ENCODE measurements at regions not wholly inside any gene's neighbourhood (a gene's known extent, or its start where the extent isn't known, plus 50 kb on each side); places are given as distances from the start of the nearest gene placed in this dataset.

GRCh38 chr2:59066787-59067399 lies 825.8 kb upstream of the FANCL start:
- DNase-seq (ENCODE audit: low read depth in 1 of 2, low spot score in 1 of 2) = no peak
- TF ChIP-seq, protein P1, sequence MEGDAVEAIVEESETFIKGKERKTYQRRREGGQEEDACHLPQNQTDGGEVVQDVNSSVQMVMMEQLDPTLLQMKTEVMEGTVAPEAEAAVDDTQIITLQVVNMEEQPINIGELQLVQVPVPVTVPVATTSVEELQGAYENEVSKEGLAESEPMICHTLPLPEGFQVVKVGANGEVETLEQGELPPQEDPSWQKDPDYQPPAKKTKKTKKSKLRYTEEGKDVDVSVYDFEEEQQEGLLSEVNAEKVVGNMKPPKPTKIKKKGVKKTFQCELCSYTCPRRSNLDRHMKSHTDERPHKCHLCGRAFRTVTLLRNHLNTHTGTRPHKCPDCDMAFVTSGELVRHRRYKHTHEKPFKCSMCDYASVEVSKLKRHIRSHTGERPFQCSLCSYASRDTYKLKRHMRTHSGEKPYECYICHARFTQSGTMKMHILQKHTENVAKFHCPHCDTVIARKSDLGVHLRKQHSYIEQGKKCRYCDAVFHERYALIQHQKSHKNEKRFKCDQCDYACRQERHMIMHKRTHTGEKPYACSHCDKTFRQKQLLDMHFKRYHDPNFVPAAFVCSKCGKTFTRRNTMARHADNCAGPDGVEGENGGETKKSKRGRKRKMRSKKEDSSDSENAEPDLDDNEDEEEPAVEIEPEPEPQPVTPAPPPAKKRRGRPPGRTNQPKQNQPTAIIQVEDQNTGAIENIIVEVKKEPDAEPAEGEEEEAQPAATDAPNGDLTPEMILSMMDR (IDR thresholded peaks at IDR 0.05; ENCODE audit: insufficient read depth, low read length) = no peak
- TF ChIP-seq GABPA (IDR thresholded peaks at IDR 0.05; ENCODE audit: low read depth) (no peak), SPI1 (IDR thresholded peaks at IDR 0.05; ENCODE audit: borderline replicate concordance, low read depth) (no peak), POLR2AphosphoS5 (IDR thresholded peaks at IDR 0.05; ENCODE audit: low read depth) (no peak)
- TF ChIP-seq, protein P2, sequence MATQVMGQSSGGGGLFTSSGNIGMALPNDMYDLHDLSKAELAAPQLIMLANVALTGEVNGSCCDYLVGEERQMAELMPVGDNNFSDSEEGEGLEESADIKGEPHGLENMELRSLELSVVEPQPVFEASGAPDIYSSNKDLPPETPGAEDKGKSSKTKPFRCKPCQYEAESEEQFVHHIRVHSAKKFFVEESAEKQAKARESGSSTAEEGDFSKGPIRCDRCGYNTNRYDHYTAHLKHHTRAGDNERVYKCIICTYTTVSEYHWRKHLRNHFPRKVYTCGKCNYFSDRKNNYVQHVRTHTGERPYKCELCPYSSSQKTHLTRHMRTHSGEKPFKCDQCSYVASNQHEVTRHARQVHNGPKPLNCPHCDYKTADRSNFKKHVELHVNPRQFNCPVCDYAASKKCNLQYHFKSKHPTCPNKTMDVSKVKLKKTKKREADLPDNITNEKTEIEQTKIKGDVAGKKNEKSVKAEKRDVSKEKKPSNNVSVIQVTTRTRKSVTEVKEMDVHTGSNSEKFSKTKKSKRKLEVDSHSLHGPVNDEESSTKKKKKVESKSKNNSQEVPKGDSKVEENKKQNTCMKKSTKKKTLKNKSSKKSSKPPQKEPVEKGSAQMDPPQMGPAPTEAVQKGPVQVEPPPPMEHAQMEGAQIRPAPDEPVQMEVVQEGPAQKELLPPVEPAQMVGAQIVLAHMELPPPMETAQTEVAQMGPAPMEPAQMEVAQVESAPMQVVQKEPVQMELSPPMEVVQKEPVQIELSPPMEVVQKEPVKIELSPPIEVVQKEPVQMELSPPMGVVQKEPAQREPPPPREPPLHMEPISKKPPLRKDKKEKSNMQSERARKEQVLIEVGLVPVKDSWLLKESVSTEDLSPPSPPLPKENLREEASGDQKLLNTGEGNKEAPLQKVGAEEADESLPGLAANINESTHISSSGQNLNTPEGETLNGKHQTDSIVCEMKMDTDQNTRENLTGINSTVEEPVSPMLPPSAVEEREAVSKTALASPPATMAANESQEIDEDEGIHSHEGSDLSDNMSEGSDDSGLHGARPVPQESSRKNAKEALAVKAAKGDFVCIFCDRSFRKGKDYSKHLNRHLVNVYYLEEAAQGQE (IDR thresholded peaks at IDR 0.05; ENCODE audit: insufficient replicate concordance, low read depth) = no peak
- Histone ChIP-seq H3K4me3 (replicated peaks; ENCODE audit: insufficient read depth, low read length) (no peak overlapping the region), H3K27me3 (ENCODE audit: insufficient read depth, poor library complexity, severe bottlenecking) (no peaks in the 10 kb centered on the region), H3K27ac (replicated peaks) (no peak overlapping the region)

DNA sequence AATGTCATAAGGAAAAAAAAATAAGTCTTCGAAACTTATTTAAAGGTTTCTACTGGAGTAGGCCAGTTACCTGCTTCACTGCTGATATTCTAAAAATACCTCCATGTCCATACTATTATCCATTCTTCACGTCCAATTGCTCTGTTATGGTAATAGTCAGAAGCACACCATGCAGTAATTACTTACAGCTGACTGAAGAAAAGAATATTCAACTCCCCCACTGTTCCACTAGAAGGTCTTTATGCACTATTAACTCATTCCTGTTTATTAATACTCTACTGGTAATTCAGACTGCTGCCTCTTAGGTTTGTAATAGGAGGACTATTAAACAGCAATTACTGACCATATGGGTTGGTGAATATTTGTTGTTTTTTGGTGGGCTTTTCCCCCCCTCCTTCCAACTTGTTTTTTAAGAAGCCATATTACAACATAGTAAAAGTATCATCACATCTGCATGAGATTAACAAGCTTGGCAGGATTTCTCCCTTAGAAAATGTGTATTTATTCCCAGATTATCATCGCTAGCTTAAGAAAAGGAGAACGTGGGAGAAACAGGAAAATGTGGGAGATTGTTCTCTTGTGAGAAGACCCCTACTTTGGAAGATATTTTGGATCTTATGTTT lies 806.4 kb upstream of the FANCL start:
- TF ChIP-seq GABPA (IDR thresholded peaks at IDR 0.05; ENCODE audit: low read depth) (no peak), POLR2AphosphoS5 (IDR thresholded peaks at IDR 0.05; ENCODE audit: low read depth) (no peak), SPI1 (IDR thresholded peaks at IDR 0.05; ENCODE audit: borderline replicate concordance, low read depth) (no peak)
- TF ChIP-seq, protein P2 (IDR thresholded peaks at IDR 0.05; ENCODE audit: insufficient replicate concordance, low read depth) = no peak
- TF ChIP-seq, protein P1 (IDR thresholded peaks at IDR 0.05; ENCODE audit: insufficient read depth, low read length) = no peak
- Histone ChIP-seq H3K4me3 (replicated peaks; ENCODE audit: insufficient read depth, low read length) (no peak overlapping the region), H3K27ac (replicated peaks) (no peak overlapping the region), H3K27me3 (ENCODE audit: insufficient read depth, poor library complexity, severe bottlenecking) (no peaks in the 10 kb centered on the region)
- DNase-seq (ENCODE audit: low read depth in 1 of 2, low spot score in 1 of 2) = no peak

- no peak for DNase-seq (ENCODE audit: low read depth in 1 of 2, low spot score in 1 of 2)
- no peaks in the 10 kb centered on the region for H3K27me3 ChIP-seq (ENCODE audit: insufficient read depth, poor library complexity, severe bottlenecking)
- no peak overlapping the region for H3K27ac ChIP-seq (replicated peaks)
- TF ChIP-seq SPI1 (IDR thresholded peaks at IDR 0.05; ENCODE audit: borderline replicate concordance, low read depth) (no peak), POLR2AphosphoS5 (IDR thresholded peaks at IDR 0.05; ENCODE audit: low read depth) (no peak), GABPA (IDR thresholded peaks at IDR 0.05; ENCODE audit: low read depth) (no peak)
- TF ChIP-seq, protein P1 (IDR thresholded peaks at IDR 0.05; ENCODE audit: insufficient read depth, low read length) = no peak
- TF ChIP-seq, protein P2 (IDR thresholded peaks at IDR 0.05; ENCODE audit: insufficient replicate concordance, low read depth) = no peak
- H3K4me3 ChIP-seq (replicated peaks; ENCODE audit: insufficient read depth, low read length) = no peak overlapping the region
Observed at GRCh38 chr2:59046401-59047372, 805.6 kb upstream of the FANCL start.

Data from HL-60 (cell line).